ENCODE measurements at regions not wholly inside any gene's neighbourhood (a gene's known extent, or its start where the extent isn't known, plus 50 kb on each side); places are given as distances from the start of the nearest gene placed in this dataset.

DNA sequence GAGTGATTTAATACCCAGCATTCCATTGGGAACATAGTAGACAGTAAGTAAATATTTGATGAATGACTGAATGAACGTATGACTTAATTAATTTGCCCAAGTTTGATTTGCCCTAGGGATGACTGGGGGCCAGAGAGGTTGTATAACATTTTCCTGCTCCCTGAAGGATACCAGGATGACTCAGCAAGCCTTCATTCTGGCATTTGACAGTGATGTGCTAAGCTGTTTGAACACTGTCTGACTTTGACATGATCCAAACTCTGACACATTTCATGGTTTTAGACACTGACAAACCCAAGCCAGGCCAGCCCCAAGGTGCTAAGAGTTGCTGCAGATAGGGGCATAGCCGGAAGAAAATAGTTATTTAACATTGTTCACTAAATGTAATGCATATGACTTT is 53.4 kb upstream of the KLF12 start:
- TF ChIP-seq POLR2A (IDR thresholded peaks at IDR 0.05; ENCODE audit: low read depth), result no peak
- TF ChIP-seq EP300 (IDR thresholded peaks at IDR 0.05), result no peak
- TF ChIP-seq, protein P1, sequence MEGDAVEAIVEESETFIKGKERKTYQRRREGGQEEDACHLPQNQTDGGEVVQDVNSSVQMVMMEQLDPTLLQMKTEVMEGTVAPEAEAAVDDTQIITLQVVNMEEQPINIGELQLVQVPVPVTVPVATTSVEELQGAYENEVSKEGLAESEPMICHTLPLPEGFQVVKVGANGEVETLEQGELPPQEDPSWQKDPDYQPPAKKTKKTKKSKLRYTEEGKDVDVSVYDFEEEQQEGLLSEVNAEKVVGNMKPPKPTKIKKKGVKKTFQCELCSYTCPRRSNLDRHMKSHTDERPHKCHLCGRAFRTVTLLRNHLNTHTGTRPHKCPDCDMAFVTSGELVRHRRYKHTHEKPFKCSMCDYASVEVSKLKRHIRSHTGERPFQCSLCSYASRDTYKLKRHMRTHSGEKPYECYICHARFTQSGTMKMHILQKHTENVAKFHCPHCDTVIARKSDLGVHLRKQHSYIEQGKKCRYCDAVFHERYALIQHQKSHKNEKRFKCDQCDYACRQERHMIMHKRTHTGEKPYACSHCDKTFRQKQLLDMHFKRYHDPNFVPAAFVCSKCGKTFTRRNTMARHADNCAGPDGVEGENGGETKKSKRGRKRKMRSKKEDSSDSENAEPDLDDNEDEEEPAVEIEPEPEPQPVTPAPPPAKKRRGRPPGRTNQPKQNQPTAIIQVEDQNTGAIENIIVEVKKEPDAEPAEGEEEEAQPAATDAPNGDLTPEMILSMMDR (IDR thresholded peaks at IDR 0.05), result no peak
- no peak for TF ChIP-seq POLR2AphosphoS5 (IDR thresholded peaks at IDR 0.05)
- DNase-seq (ENCODE audit: extremely low spot score), result no peak
- Histone ChIP-seq H3K27me3 (no peaks in the 10 kb centered on the region), H3K9me3 (no peaks in the 10 kb centered on the region), H3K27ac (replicated peaks in 1 of 4) (no peak overlapping the region), H3K4me1 (no peaks in the 10 kb centered on the region), H3K36me3 (no peaks in the 10 kb centered on the region), H3K4me3 (no peak overlapping the region)
- WGBS, result 80% methylated on average over 2 of the region's 2 CpGs
- intact Hi-C loops (cut with DNase I), result no loop called here

DNA sequence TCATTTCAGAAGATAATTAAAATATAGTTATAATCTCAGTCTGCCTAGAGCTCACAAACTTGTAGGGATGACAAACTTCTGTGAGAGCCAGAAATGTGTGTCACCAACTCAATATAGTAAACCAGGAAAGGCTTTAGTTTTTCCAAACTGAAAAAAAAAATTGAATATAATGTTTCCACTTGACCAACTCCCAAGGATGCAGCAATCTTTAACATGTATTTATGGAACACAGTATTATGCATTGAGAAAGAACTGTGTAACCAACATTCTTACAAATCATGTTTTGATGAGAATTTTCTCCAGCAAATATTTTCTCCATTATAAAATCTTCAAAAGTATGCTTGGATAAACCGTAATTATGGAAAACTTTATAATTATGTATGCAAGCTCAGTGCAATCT is 50.1 kb upstream of the KLF12 start:
- H3K4me3 ChIP-seq, result no peak overlapping the region
- 91% methylated on average over 1 of the region's 1 CpG for WGBS
- TF ChIP-seq EP300 (IDR thresholded peaks at IDR 0.05) (no peak), POLR2A (IDR thresholded peaks at IDR 0.05; ENCODE audit: low read depth) (no peak), POLR2AphosphoS5 (IDR thresholded peaks at IDR 0.05) (no peak)
- TF ChIP-seq, protein P1 (IDR thresholded peaks at IDR 0.05), result no peak

More for the DNA sequence above, 50.1 kb upstream of the KLF12 start:
- DNase-seq (ENCODE audit: extremely low spot score), result no peak
- no peaks in the 10 kb centered on the region for H3K27me3 ChIP-seq
- no peaks in the 10 kb centered on the region for H3K4me1 ChIP-seq
- H3K36me3 ChIP-seq, result no peaks in the 10 kb centered on the region
- H3K27ac ChIP-seq (replicated peaks in 1 of 4), result no peak overlapping the region
- intact Hi-C loops (cut with DNase I), result no loop called here
- H3K9me3 ChIP-seq, result no peaks in the 10 kb centered on the region

Small RNA genes lying in the stretch of these regions (small RNA-seq; reads per million reads assigned to genes)
- gene RNU6-38P, result 0 reads per million in 3 donors
- gene RNY1P5, result 0 reads per million in 3 donors
